HepG2 (cell line): ENCODE measurements at regions not wholly inside any gene's neighbourhood (a gene's known extent, or its start where the extent isn't known, plus 50 kb on each side); places are given as distances from the start of the nearest gene placed in this dataset.

Experiments
- NFE2 ChIP-seq: sonication (generic); formaldehyde crosslinking; IDR thresholded peaks from 2 replicates; pipeline ENCODE4 v1.4.0; 2020; ENCODE audit warnings: missing genetic modification reagents
- ZSCAN5A ChIP-seq: sonication (generic); formaldehyde crosslinking; IDR thresholded peaks from 2 replicates; pipeline ENCODE4 v1.8.0; 2022; ENCODE audit warnings: mild to moderate bottlenecking, missing genetic modification reagents, borderline replicate concordance

GRCh38 chr1:4603295-4604110, 50.9 kb upstream of the AJAP1 start:
- no peak for TF ChIP-seq ZSCAN5A (CRISPR knock-in tag)
- TF ChIP-seq NFE2 (CRISPR knock-in tag) = no peak
